Kasumi-1 (cell line): ENCODE measurements at regions not wholly inside any gene's neighbourhood (a gene's known extent, or its start where the extent isn't known, plus 50 kb on each side); places are given as distances from the start of the nearest gene placed in this dataset.
"Not testable (repeated sequence)": the region's sequence is repeated elsewhere in the genome, so short reads cannot be mapped to it uniquely, and the experiment has no call there.

Source experiments
- DNase-seq, 2 experiments: peaks; one replicate each; lab custom pipeline; 2025; lab: John Stamatoyannopoulos, UW

DNA sequence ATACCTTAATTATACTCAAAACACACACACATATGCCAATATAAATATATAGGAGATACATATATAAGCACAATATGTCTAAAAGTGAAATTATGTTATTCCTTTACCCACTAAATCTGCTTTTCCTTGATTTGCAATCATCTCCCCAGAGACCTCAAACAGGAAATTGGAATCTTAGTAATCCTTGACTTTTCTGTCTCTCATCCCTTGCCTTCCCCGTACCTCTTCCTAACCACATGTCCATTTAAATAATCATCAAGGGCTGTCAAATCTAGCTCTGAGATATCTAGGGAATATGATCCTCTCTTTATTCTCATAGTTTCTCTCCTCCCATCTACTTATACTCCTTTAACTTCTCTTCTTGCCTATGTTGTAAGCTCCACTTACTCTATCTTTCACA lies 336.6 kb downstream of the HGF start:
- no peak for DNase-seq

GRCh38 chr7:81430761-81431160 lies 339.1 kb downstream of the HGF start:
- DNase-seq, result no peak

DNA sequence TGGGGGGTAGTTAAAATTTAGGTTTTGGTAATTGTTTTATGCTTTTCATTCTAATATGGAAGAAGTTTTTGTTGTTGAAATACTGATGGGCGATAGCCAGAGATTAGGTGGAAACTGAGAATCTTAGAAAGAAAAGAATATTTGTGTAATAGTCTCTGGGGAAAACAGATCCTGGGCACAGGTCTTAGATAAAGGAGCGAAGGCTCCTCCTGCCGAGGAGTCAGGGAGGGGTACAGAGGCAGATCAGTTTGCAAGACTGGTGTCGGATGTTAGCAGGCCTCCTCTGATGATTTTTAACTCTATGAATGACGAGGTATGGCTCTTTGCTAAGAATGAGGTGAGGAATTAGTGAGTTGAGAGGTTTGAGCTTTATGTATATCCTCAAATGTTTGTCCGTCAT lies 339.7 kb downstream of the HGF start:
- no peak for DNase-seq

- DNase-seq, result no peak
Observed at GRCh38 chr7:81427461-81427860, 342.4 kb downstream of the HGF start.

DNA sequence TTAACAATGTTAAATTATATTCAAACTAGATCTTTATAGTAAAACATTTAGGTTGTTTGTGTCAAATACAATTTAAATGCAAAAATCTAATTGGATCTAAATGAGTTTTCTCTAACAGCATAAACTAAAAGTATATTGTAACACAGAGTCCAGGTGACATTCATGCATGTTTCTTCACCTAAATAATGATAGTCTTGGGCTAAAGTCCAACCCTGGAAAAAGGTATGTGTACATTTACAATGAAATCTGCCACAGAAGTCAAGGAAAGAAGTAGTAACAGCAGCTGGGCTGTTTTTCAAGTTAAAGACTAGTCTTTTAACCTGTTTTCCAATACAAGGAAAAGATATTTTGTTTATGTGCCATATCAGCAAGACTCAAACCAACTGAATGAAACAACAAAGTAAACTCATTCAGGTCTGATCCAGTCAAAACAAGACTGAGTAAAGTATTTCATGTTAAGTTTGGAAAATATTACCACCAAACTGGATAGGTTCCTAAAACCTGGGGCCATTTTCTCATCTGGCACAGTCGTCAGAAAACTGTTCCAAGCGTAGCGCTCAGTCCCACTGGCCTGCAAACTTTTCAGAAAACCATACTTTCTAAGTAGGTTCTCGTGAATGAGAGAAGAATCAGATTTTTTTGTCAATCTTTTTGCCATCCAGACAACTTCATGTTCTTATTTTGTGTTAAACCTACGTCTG lies 349.2 kb downstream of the HGF start:
- DNase-seq, result no peak

- DNase-seq, result no peak
Observed at GRCh38 chr7:81419731-81420130, 350.1 kb downstream of the HGF start.

- no peak for DNase-seq
Observed at GRCh38 chr7:81416659-81417058, 353.2 kb downstream of the HGF start.

DNA sequence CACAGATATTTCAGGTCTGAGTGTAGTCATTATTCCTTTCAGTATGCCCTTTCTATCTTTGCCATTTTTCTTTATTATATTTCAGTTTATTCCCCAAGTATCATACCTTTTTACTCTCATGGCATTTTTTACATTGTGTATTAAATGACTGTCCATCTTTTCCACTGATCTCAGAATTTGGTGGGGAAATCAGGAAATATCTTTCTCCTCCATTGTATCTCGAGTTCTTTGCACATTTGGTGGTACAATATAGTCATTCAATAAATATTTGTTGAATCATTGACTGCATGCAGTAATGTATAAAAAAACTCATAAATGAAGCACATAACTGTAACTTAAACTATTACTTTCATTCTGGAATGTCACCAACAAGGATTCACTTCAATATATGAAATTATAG lies 354.7 kb downstream of the HGF start:
- DNase-seq, result no peak

- no peak for DNase-seq
Observed at GRCh38 chr7:81414411-81414810, 355.4 kb downstream of the HGF start.

DNA sequence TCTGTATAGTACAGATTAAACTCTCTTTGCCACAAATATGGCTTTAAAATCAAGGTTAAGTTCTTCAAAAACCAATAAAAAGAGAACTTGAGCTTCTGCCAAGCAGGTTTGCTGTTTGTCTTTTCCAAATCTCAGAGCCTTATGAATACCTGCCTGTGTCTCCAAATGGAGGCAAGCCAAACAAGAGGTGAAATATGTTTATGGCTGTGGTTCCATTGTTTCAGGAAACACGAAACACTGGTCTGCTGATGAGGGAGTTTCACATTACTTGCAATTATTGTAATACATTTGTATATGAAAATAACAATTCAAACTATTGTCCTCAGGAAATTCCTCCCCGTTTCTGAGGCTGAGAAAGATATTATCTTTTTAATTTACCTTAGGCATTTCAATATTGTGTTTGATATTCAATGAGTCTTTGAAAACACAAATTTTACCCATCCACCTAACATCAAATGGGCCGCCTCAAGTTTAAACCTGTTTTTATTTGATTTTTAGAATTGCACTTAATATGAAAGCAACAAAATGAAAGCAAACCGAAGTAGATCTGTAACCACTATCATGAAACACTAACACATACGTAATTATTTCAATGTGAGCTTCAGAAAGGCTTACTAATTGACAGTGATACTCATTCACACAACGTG lies 359.3 kb downstream of the HGF start:
- DNase-seq, result no peak

- DNase-seq, result no peak
Observed at GRCh38 chr7:81408728-81409127, 361.1 kb downstream of the HGF start.

DNA sequence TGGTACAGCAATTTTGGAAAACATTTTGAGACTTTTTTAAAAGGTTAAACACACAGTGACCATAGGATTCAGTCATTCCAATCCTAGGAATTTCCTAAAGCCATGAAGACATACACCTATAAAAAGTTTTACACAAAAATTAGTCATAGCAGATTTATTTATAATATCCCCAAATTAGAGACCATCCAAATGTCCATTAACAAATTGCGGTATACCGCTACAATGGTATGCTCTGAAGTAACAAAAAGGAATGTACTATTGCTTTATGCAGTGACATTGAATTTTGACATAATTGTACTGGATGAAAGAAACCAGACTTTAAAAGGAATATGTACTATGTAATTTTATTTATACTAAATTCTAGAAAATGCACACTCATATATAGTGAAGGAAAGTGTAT lies 362.8 kb downstream of the HGF start:
- no peak for DNase-seq

DNA sequence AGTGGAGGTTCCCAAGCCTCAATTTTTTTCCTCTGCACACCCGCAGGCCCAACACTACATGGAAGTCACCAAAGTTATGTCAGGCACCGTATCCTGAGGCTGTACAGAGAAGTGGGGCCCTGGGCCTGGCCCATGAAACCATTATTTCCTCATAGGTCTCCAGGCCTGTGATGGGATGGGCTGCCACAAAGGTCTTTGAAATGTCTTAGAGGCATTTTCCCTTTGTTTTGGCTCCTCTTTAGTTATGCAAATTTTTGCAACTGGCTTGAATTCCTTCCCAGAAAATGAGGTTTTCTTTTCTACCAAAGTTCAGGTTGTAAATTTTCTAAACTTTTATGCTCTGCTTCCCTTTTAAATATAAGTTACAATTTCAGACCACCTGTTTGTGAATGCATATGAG lies 365.2 kb downstream of the HGF start:
- DNase-seq, result no peak

DNA sequence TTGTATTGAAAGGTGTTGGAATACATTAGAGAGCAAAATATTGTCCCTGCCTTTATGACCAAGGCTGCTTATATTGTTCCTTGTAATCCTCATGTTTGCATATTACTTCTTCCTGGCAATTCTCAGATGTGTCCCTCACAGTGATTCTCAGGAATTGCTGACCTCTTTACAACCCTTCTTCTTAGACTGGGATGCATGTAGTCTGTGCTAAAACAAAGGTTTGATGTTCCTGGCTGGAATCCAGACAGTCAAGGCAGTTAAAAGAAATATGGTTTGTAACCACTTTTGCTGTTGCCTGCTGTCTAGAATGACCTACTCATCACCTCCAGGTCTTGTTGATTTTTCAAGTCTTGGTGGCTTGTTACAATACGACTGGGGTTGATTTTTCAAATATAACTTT lies 367.6 kb downstream of the HGF start:
- no peak for DNase-seq

- DNase-seq, result no peak
Observed at GRCh38 chr7:81399471-81399870, 370.4 kb downstream of the HGF start.

DNA sequence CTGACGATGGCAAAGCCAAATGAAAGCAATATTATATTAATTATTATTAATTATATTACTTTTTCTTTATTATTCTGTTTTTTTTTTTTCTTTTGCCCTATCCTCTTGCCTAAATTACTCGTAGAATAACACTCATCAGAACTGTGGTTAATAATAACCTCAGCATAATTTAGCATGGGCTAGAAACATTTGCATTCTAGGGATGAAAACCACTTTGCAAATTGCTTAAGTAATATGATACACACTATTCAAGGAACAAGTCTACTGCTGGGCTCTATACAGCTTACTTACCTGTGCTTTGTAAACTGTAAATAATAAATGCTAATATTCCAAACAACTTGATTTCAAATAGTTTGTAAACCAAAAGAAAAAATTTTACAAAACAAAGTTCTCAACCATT lies 375.8 kb downstream of the HGF start:
- no peak for DNase-seq

- no peak for DNase-seq
Observed at GRCh38 chr7:81393018-81393417, 376.8 kb downstream of the HGF start.

DNA sequence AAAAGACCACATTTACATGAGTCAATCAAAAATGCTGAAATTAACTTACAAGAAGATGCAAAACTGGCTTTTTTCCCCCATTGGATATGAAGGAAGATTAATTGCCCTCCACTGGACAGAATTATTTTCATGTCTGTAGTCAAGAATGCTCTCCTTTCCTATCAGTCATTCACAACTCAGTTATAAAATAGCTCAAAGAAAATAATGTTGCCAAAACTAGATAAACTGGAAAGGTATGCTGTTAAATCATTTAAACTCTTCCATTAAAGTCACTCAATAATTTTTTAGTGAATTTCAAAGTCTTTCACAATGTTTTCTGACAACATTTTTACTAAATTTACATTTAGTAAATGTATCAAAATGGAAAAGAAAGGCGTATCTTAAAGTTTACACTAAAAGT lies 384.5 kb downstream of the HGF start:
- DNase-seq, result no peak

DNA sequence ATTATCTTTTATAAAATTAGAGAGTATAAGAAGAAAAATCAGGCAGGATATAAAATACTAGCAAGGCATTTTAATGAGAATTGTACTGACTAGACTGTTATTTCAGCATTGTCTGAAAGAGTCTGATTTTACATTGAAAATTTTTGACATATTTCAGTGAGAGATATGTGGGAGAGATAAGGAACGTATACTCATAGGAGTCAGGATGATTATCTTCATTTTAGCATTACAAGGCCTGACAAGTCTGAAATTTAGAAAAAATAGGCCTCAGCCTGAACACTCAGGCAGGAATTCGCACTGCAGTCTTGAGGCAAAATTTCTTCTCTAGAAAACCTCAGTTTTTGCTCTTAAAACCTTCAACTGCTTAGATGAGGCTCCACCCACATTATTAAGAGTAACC lies 386.0 kb downstream of the HGF start:
- no peak for DNase-seq

GRCh38 chr7:81374641-81375040 lies 395.2 kb downstream of the HGF start:
- DNase-seq, result not testable (repeated sequence)

- DNase-seq, result no peak
Observed at GRCh38 chr7:81370822-81371221, 399.0 kb downstream of the HGF start.

- DNase-seq, result no peak
Observed at GRCh38 chr7:81367326-81367931, 402.4 kb downstream of the HGF start.

DNA sequence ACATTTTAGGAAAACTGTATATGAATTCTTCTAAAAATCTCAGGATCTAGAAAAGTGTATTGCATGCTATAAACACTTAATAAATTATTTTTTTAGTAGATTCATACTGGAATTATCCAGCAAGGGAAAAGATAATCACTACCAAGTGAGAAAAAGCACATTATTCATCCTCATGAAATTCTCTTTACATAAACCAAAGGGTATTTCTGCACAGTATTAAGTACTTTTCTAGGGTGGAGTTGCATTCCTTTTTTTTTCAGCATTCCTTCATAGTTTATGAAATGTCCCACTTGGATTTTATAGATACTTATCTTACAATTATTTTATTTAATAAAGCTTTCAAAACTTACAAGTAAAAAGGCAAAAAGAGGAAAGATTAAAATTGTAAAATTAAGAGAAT lies 403.3 kb downstream of the HGF start:
- DNase-seq, result no peak
